ENCODE measurements at regions not wholly inside any gene's neighbourhood (a gene's known extent, or its start where the extent isn't known, plus 50 kb on each side); places are given as distances from the start of the nearest gene placed in this dataset.

GRCh38 chr4:30854531-30854930 lies 134.4 kb downstream of the PCDH7 start:
- Mint-ChIP-seq H3K9me3 (no peaks in the 10 kb centered on the region), H3K4me1 (peaks cover 23 to 49% of the 10 kb centered on the region in 2 experiments), H3K27me3 (ENCODE audit: low read depth) (no peaks in the 10 kb centered on the region), H3K4me3 (no peak overlapping the region), H3K27ac (peak overlapping the region in 1 of 3 experiments; percentile 70; a peak in 2 of 7 replicates), H3K36me3 (ENCODE audit: insufficient read depth in 1 of 3, low read depth in 3 of 3) (no peaks in the 10 kb centered on the region)
- no peaks in the 10 kb centered on the region for H3K23me2 ChIP-seq (ENCODE audit: insufficient read length, low read depth, low read length, poor library complexity, severe bottlenecking)
- no peak overlapping the region for H2BK5ac ChIP-seq (ENCODE audit: insufficient read length, low read length)
- H3K9me3 ChIP-seq (ENCODE audit: control insufficient read depth, low read depth, low read length): no peaks in the 10 kb centered on the region
- H4K20me1 ChIP-seq (ENCODE audit: control insufficient read depth, insufficient read depth, insufficient read length): no peaks in the 10 kb centered on the region
- no peak overlapping the region for H2BK15ac ChIP-seq (ENCODE audit: low read depth, low read length)
- H3K18ac ChIP-seq (ENCODE audit: insufficient read length, low read depth, low read length): no peak overlapping the region
- H2BK120ac ChIP-seq (ENCODE audit: low read depth, low read length, poor library complexity, severe bottlenecking): no peak overlapping the region
- WGBS (ENCODE audit: extremely low coverage, insufficient read length, low lambda C conversion rate): no CpG with 5 or more reads among the region's 3 CpGs
- no peak overlapping the region for H4K8ac ChIP-seq (replicated peaks; ENCODE audit: insufficient read length, low read depth, low read length)
- H3K14ac ChIP-seq (ENCODE audit: insufficient read depth, low read length): no peak overlapping the region
- no peak overlapping the region for H3K4ac ChIP-seq (ENCODE audit: low read depth, low read length)
- H3T11ph ChIP-seq (ENCODE audit: low read length): no peak overlapping the region
- no peak for DNase-seq
- H3K56ac ChIP-seq (ENCODE audit: insufficient read length, low read depth, low read length): no peak overlapping the region
- H2AFZ ChIP-seq (ENCODE audit: low read length): no peak overlapping the region
- no peak overlapping the region for H3K4me2 ChIP-seq (ENCODE audit: insufficient read depth, insufficient read length, low read length)
- no peak overlapping the region for H2BK20ac ChIP-seq (ENCODE audit: low read depth, low read length, poor library complexity, severe bottlenecking)
- no peaks in the 10 kb centered on the region for H3K79me1 ChIP-seq (ENCODE audit: insufficient read depth, low read depth, low read length, poor library complexity, severe bottlenecking)
- H3K23ac ChIP-seq (ENCODE audit: insufficient read length, low read depth, low read length): no peak overlapping the region
- H3K27ac ChIP-seq (ENCODE audit: insufficient read length, low read depth, low read length): no peak overlapping the region
- no peaks in the 10 kb centered on the region for H3K27me3 ChIP-seq (ENCODE audit: insufficient read depth, low read length)
- no peak overlapping the region for H2BK12ac ChIP-seq (ENCODE audit: insufficient read length, low read depth, low read length)
- H4K5ac ChIP-seq (ENCODE audit: insufficient read length, low read depth, low read length): no peak overlapping the region
- H4K91ac ChIP-seq (ENCODE audit: insufficient read length, low read depth, low read length): no peak overlapping the region
- no peaks in the 10 kb centered on the region; the same call in 1 of the 2 replicates for H3K4me1 ChIP-seq (ENCODE audit: insufficient read depth, low read length)
- no peak overlapping the region for H2AK5ac ChIP-seq (ENCODE audit: insufficient read length, low read length)
- TF ChIP-seq CTCF (conservative IDR thresholded peaks at IDR 0.05): no peak
- H3K79me2 ChIP-seq (ENCODE audit: insufficient read depth, low read length): no peaks in the 10 kb centered on the region
- H3K9ac ChIP-seq (ENCODE audit: extremely low read depth, insufficient read length, low read length): no peak overlapping the region

Data from H9 (cell line).